Body of pancreas (tissue), 4 donors: ENCODE measurements at regions not wholly inside any gene's neighbourhood (a gene's known extent, or its start where the extent isn't known, plus 50 kb on each side); places are given as distances from the start of the nearest gene placed in this dataset.

Experiments used
- ATAC-seq: fragments of 150-250 bp; one replicate; pipeline ENCODE4 v1.9.1; 2016
- DNase-seq, 4 donors: peaks; one replicate each; pipeline ENCODE4 v3.0.0-alpha.2; 2019
- H3K27ac ChIP-seq, 4 donors: fragments of 200-600 bp; sonication (generic); 1 replicate in 3 of 4; 2 replicates in 1 of 4; pipeline versions ENCODE4 v1.5.1 to v1.6.1; 2016 to 2019; ENCODE audit warnings: mild to moderate bottlenecking in 1 of 4, mixed read lengths in 1 of 4, moderate library complexity in 1 of 4
- H3K27me3 ChIP-seq, 2 donors: fragments of 200-600 bp; sonication (generic); one replicate each; pipeline ENCODE4 v1.6.0; 2016; ENCODE audit warnings: mild to moderate bottlenecking in 1 of 2
- H3K36me3 ChIP-seq, 2 donors: fragments of 200-600 bp; sonication (generic); replicated peaks in 1 of 2; 2 replicates each; pipeline ENCODE4 v1.5.1; 2016; ENCODE audit warnings: low read depth in 2 of 2; ENCODE audit not compliant: insufficient read depth in 1 of 2
- H3K4me1 ChIP-seq: fragments of 200-600 bp; sonication (generic); one replicate; pipeline ENCODE4 v1.6.0; 2016
- H3K4me3 ChIP-seq, 2 donors: fragments of 200-600 bp; sonication (generic); 1 replicate in 1 of 2; 2 replicates in 1 of 2; pipeline ENCODE4 v1.5.1; 2016 to 2019
- H3K9me3 ChIP-seq, 3 donors: fragments of 200-600 bp; sonication (generic); 1 replicate in 2 of 3; 2 replicates in 1 of 3; pipeline ENCODE4 v1.5.1; 2016
- CTCF ChIP-seq, 7 experiments: fragments of 450-650 bp in 4 of 7; fragments of 200-600 bp in 3 of 7; sonication (generic) in 3 of 7; IDR thresholded peaks; one replicate each; pipeline ENCODE4 v1.5.1; 2016 to 2019; ENCODE audit warnings: antibody characterized with exemption in 7 of 7
- POLR2A ChIP-seq, 3 donors: fragments of 450-650 bp; IDR thresholded peaks; one replicate each; pipeline ENCODE4 v1.6.1; 2016; ENCODE audit warnings: antibody characterized with exemption in 3 of 3, mild to moderate bottlenecking in 2 of 3
- WGBS, 2 donors: methylation state at CpG; one replicate each; pipeline ENCODE4 v1.1.5; 2017; 5-methylcytosine and 5-hydroxymethylcytosine counted together
- intact Hi-C: fragments of 100-400 bp; cut with DNase I; formaldehyde crosslinking; loops from one replicate; pipeline ENCODE4 v1.15.1; 2023

GRCh38 chr11:25953006-25953405 lies 378.9 kb upstream of the ANO3 start:
- H3K4me1 ChIP-seq, result no peaks in the 10 kb centered on the region
- no peak overlapping the region for H3K27ac ChIP-seq
- H3K4me3 ChIP-seq, result no peak overlapping the region
- TF ChIP-seq CTCF (IDR thresholded peaks at IDR 0.05) (no peak), POLR2A (IDR thresholded peaks at IDR 0.05) (no peak)
- H3K9me3 ChIP-seq, result no peaks in the 10 kb centered on the region
- intact Hi-C loops, result no loop called here
- H3K36me3 ChIP-seq, result no peaks in the 10 kb centered on the region
- ATAC-seq, result no peak
- no peak for DNase-seq
- no peaks in the 10 kb centered on the region for H3K27me3 ChIP-seq
- 29 to 31% methylated on average over 3 of the region's 3 CpGs for WGBS, 2 donors

- no peak overlapping the region for H3K27ac ChIP-seq
- H3K9me3 ChIP-seq, result no peaks in the 10 kb centered on the region
- ATAC-seq, result no peak
- no peaks in the 10 kb centered on the region for H3K36me3 ChIP-seq
- H3K27me3 ChIP-seq, result no peaks in the 10 kb centered on the region
- WGBS, 2 donors, result 37 to 40% methylated on average over 4 of the region's 4 CpGs
- TF ChIP-seq CTCF (IDR thresholded peaks at IDR 0.05), result no peak
- TF ChIP-seq POLR2A (IDR thresholded peaks at IDR 0.05), result no peak
- DNase-seq, result no peak
- intact Hi-C loops, result no loop called here
- no peaks in the 10 kb centered on the region for H3K4me1 ChIP-seq
- no peak overlapping the region for H3K4me3 ChIP-seq
Observed at GRCh38 chr11:25958045-25958444, 373.9 kb upstream of the ANO3 start.

- H3K36me3 ChIP-seq, result no peaks in the 10 kb centered on the region
- H3K4me1 ChIP-seq, result no peaks in the 10 kb centered on the region
- H3K27me3 ChIP-seq, result no peaks in the 10 kb centered on the region
- ATAC-seq (no peak), DNase-seq (no peak)
- H3K27ac ChIP-seq, result no peak overlapping the region
- no peak overlapping the region for H3K4me3 ChIP-seq
- intact Hi-C loops, result no loop called here
- WGBS, 2 donors, result 45 to 47% methylated on average over 4 of the region's 4 CpGs
- TF ChIP-seq CTCF (IDR thresholded peaks at IDR 0.05) (no peak), POLR2A (IDR thresholded peaks at IDR 0.05) (no peak)
- H3K9me3 ChIP-seq, result no peaks in the 10 kb centered on the region
Observed at GRCh38 chr11:25961539-25961938, 370.4 kb upstream of the ANO3 start.

- DNase-seq (no peak), ATAC-seq (no peak)
- H3K36me3 ChIP-seq, result no peaks in the 10 kb centered on the region
- H3K27ac ChIP-seq, result no peak overlapping the region
- no peak overlapping the region for H3K4me3 ChIP-seq
- H3K27me3 ChIP-seq, result no peaks in the 10 kb centered on the region
- no peaks in the 10 kb centered on the region for H3K9me3 ChIP-seq
- no peak for TF ChIP-seq CTCF (IDR thresholded peaks at IDR 0.05)
- H3K4me1 ChIP-seq, result no peaks in the 10 kb centered on the region
- 72 to 84% methylated on average over 2 of the region's 2 CpGs for WGBS, 2 donors
- intact Hi-C loops, result loop anchor here (10.0 kb wide), 1 partner anchor 304 kb away; no protein-coding TSS in a partner anchor
Observed at GRCh38 chr11:25970726-25971508, 361.0 kb upstream of the ANO3 start.

- ATAC-seq (no peak), DNase-seq (no peak)
- 31 to 36% methylated on average over 4 of the region's 4 CpGs for WGBS, 2 donors
- intact Hi-C loops, result loop anchor here (5.0 kb wide), 1 partner anchor 247 kb away; no protein-coding TSS in a partner anchor
- no peak overlapping the region for H3K27ac ChIP-seq
- no peaks in the 10 kb centered on the region for H3K36me3 ChIP-seq
- no peak for TF ChIP-seq CTCF (IDR thresholded peaks at IDR 0.05)
- no peak for TF ChIP-seq POLR2A (IDR thresholded peaks at IDR 0.05)
- H3K4me3 ChIP-seq, result no peak overlapping the region
- no peaks in the 10 kb centered on the region for H3K4me1 ChIP-seq
- no peaks in the 10 kb centered on the region for H3K9me3 ChIP-seq
- no peaks in the 10 kb centered on the region for H3K27me3 ChIP-seq
Observed at GRCh38 chr11:25980091-25980490, 351.8 kb upstream of the ANO3 start.
